ENCODE measurements at regions not wholly inside any gene's neighbourhood (a gene's known extent, or its start where the extent isn't known, plus 50 kb on each side); places are given as distances from the start of the nearest gene placed in this dataset.

GRCh38 chr2:120851116-120851773 lies 115.6 kb downstream of the GLI2 start:
- Histone ChIP-seq H3K9me3 (replicated peaks; ENCODE audit: control insufficient read depth, insufficient read depth, low read length) (no peaks in the 10 kb centered on the region), H3K79me2 (ENCODE audit: control insufficient read depth, insufficient read depth, low read length) (no peaks in the 10 kb centered on the region), H3K27me3 (replicated peaks in 1 of 2; ENCODE audit: control insufficient read depth in 2 of 2, insufficient read depth in 2 of 2, low read length in 1 of 2) (peaks cover 0 to 3% of the 10 kb centered on the region in 2 experiments; a peak in 3 of 4 replicates), H3K36me3 (ENCODE audit: control insufficient read depth in 2 of 2, insufficient read depth in 2 of 2, low read length in 1 of 2) (no peaks in the 10 kb centered on the region), H2AFZ (ENCODE audit: control insufficient read depth, low read depth, low read length) (no peak overlapping the region), H3K4me1 (ENCODE audit: control insufficient read depth, insufficient read depth, low read length) (no peaks in the 10 kb centered on the region), H3K4me2 (ENCODE audit: control insufficient read depth, insufficient read depth) (no peak overlapping the region), H4K20me1 (ENCODE audit: control insufficient read depth, insufficient read depth) (no peaks in the 10 kb centered on the region), H3K27ac (ENCODE audit: control insufficient read depth, insufficient read depth) (no peak overlapping the region), H3K4me3 (no peak overlapping the region), H3K9ac (ENCODE audit: control insufficient read depth, insufficient read depth, low read length) (no peak overlapping the region)
- ChIA-PET POLR2A (no interaction called here), RAD21 (ENCODE audit: unreplicated experiment) (no interaction called here), SMC1A (ENCODE audit: uncharacterized antibody, unreplicated experiment) (no interaction called here), CTCF (no interaction called here)
- FAIRE-seq (no peak), ATAC-seq (no peak), DNase-seq (ENCODE audit: low read depth, low spot score) (no peak)
- 17% methylated on average over 3 of the region's 3 CpGs for WGBS (ENCODE audit: insufficient coverage, insufficient replicate concordance, low lambda C conversion rate, missing lambda C conversion rate)
- no peak for TF ChIP-seq TCF7 (IDR thresholded peaks at IDR 0.05; ENCODE audit: borderline replicate concordance)
- no peak for TF ChIP-seq YY1 (IDR thresholded peaks at IDR 0.05; ENCODE audit: low read depth, low read length)
- no peak for TF ChIP-seq ZNF622 (IDR thresholded peaks at IDR 0.05)
- TF ChIP-seq ZZZ3 (IDR thresholded peaks at IDR 0.05; ENCODE audit: control insufficient read depth, insufficient read length, low read depth): no peak
- TF ChIP-seq ZBTB4 (CRISPR knock-in tag; IDR thresholded peaks at IDR 0.05): no peak
- TF ChIP-seq CHD2 (IDR thresholded peaks at IDR 0.05; ENCODE audit: borderline replicate concordance, low read depth, low read length): no peak
- in situ Hi-C loops (cut with MboI): no loop called here
- no TSS peak for BruUV-seq (replicated peaks)
- intact Hi-C loops (cut with micrococcal nuclease; ENCODE audit: unreplicated experiment): no loop called here
